ENCODE measurements at regions not wholly inside any gene's neighbourhood (a gene's known extent, or its start where the extent isn't known, plus 50 kb on each side); places are given as distances from the start of the nearest gene placed in this dataset.

- in situ Hi-C loops (cut with HindIII; ENCODE audit: low sequenced_read_pairs), result no loop called here
These were observed 657.0 kb upstream of the WWC1 start for GRCh38 chr5:167634432-167634831.

- in situ Hi-C loops (cut with HindIII; ENCODE audit: low sequenced_read_pairs), result no loop called here
These were observed 652.6 kb upstream of the WWC1 start for GRCh38 chr5:167638816-167639215.

GRCh38 chr5:167639273-167639672 is 652.2 kb upstream of the WWC1 start:
- in situ Hi-C loops (cut with HindIII; ENCODE audit: low sequenced_read_pairs), result no loop called here

GRCh38 chr5:167639766-167640165 is 651.7 kb upstream of the WWC1 start:
- in situ Hi-C loops (cut with HindIII; ENCODE audit: low sequenced_read_pairs), result no loop called here

GRCh38 chr5:167642181-167642580 is 649.3 kb upstream of the WWC1 start:
- in situ Hi-C loops (cut with HindIII; ENCODE audit: low sequenced_read_pairs), result no loop called here

GRCh38 chr5:167642779-167643517 is 648.5 kb upstream of the WWC1 start:
- in situ Hi-C loops (cut with HindIII; ENCODE audit: low sequenced_read_pairs), result no loop called here

GRCh38 chr5:167643631-167644280 is 647.7 kb upstream of the WWC1 start:
- in situ Hi-C loops (cut with HindIII; ENCODE audit: low sequenced_read_pairs), result no loop called here

- in situ Hi-C loops (cut with HindIII; ENCODE audit: low sequenced_read_pairs), result no loop called here
These were observed 646.8 kb upstream of the WWC1 start for GRCh38 chr5:167644619-167645018.

- in situ Hi-C loops (cut with HindIII; ENCODE audit: low sequenced_read_pairs), result no loop called here
These were observed 642.0 kb upstream of the WWC1 start for GRCh38 chr5:167649471-167649870.

- in situ Hi-C loops (cut with HindIII; ENCODE audit: low sequenced_read_pairs), result no loop called here
These were observed 638.8 kb upstream of the WWC1 start for GRCh38 chr5:167652690-167653089.

GRCh38 chr5:167653645-167654106 is 637.8 kb upstream of the WWC1 start:
- in situ Hi-C loops (cut with HindIII; ENCODE audit: low sequenced_read_pairs), result no loop called here

GRCh38 chr5:167657016-167657415 is 634.4 kb upstream of the WWC1 start:
- in situ Hi-C loops (cut with HindIII; ENCODE audit: low sequenced_read_pairs), result no loop called here

GRCh38 chr5:167658889-167659288 is 632.6 kb upstream of the WWC1 start:
- in situ Hi-C loops (cut with HindIII; ENCODE audit: low sequenced_read_pairs), result no loop called here

- in situ Hi-C loops (cut with HindIII; ENCODE audit: low sequenced_read_pairs), result no loop called here
These were observed 629.8 kb upstream of the WWC1 start for GRCh38 chr5:167661605-167662004.

- in situ Hi-C loops (cut with HindIII; ENCODE audit: low sequenced_read_pairs), result no loop called here
These were observed 627.1 kb upstream of the WWC1 start for GRCh38 chr5:167664222-167664804.

GRCh38 chr5:167665841-167666375 is 625.5 kb upstream of the WWC1 start:
- in situ Hi-C loops (cut with HindIII; ENCODE audit: low sequenced_read_pairs), result no loop called here

- in situ Hi-C loops (cut with HindIII; ENCODE audit: low sequenced_read_pairs), result no loop called here
These were observed 620.3 kb upstream of the WWC1 start for GRCh38 chr5:167671176-167671575.

- in situ Hi-C loops (cut with HindIII; ENCODE audit: low sequenced_read_pairs), result no loop called here
These were observed 617.5 kb upstream of the WWC1 start for GRCh38 chr5:167673942-167674341.

- in situ Hi-C loops (cut with HindIII; ENCODE audit: low sequenced_read_pairs), result no loop called here
These were observed 613.0 kb upstream of the WWC1 start for GRCh38 chr5:167678481-167678880.

- in situ Hi-C loops (cut with HindIII; ENCODE audit: low sequenced_read_pairs), result no loop called here
These were observed 607.2 kb upstream of the WWC1 start for GRCh38 chr5:167684251-167684650.

GRCh38 chr5:167688341-167689130 is 602.9 kb upstream of the WWC1 start:
- in situ Hi-C loops (cut with HindIII; ENCODE audit: low sequenced_read_pairs), result no loop called here
